ENCODE measurements at regions not wholly inside any gene's neighbourhood (a gene's known extent, or its start where the extent isn't known, plus 50 kb on each side); places are given as distances from the start of the nearest gene placed in this dataset.

GRCh38 chr10:47237316-47238260, 62.4 kb upstream of the GDF10 start:
- no peak for DNase-seq

GRCh38 chr10:47238331-47239095, 61.5 kb upstream of the GDF10 start:
- DNase-seq = no peak

- DNase-seq = no peak
Observed at GRCh38 chr10:47239211-47239610, 60.8 kb upstream of the GDF10 start.

- no peak for DNase-seq
Observed at GRCh38 chr10:47240173-47240572, 59.8 kb upstream of the GDF10 start.

- DNase-seq = no peak
Observed at GRCh38 chr10:47241256-47241655, 58.7 kb upstream of the GDF10 start.

GRCh38 chr10:47241946-47242867, 57.8 kb upstream of the GDF10 start:
- DNase-seq = no peak

- DNase-seq = no peak
Observed at GRCh38 chr10:47243356-47243755, 56.6 kb upstream of the GDF10 start.

- no peak for DNase-seq
Observed at GRCh38 chr10:47243791-47244190, 56.2 kb upstream of the GDF10 start.

- no peak for DNase-seq
Observed at GRCh38 chr10:47244560-47245500, 55.2 kb upstream of the GDF10 start.

- DNase-seq = no peak
Observed at GRCh38 chr10:47245731-47246350, 54.2 kb upstream of the GDF10 start.

GRCh38 chr10:47246406-47247147, 53.4 kb upstream of the GDF10 start:
- DNase-seq = no peak

- no peak for DNase-seq
Observed at GRCh38 chr10:47247148-47248059, 52.6 kb upstream of the GDF10 start.

GRCh38 chr10:47248386-47249090, 51.5 kb upstream of the GDF10 start:
- DNase-seq = no peak

- DNase-seq = no peak
Observed at GRCh38 chr10:47249881-47250280, 50.1 kb upstream of the GDF10 start.
